ENCODE measurements at regions not wholly inside any gene's neighbourhood (a gene's known extent, or its start where the extent isn't known, plus 50 kb on each side); places are given as distances from the start of the nearest gene placed in this dataset.

- TF ChIP-seq CTCF (conservative IDR thresholded peaks at IDR 0.05; ENCODE audit: low read depth, low read length) (no peak), EZH2 (IDR thresholded peaks at IDR 0.05; ENCODE audit: low read length, unreplicated experiment) (no peak)
These were observed 437.1 kb downstream of the ZEB2 start for GRCh38 chr2:144082777-144083176.

Data from PC-3 (cell line).